H1 (cell line): ENCODE measurements at regions not wholly inside any gene's neighbourhood (a gene's known extent, or its start where the extent isn't known, plus 50 kb on each side); places are given as distances from the start of the nearest gene placed in this dataset.

Experiments used
- CTCF ChIA-PET: fragments of 300-600 bp; sonication (Branson Sonifier 250); formaldehyde crosslinking; loops from one replicate; lab custom pipeline; 2021; ENCODE audit not compliant: partially characterized antibody; lab: Charles Lee
- POLR2A ChIA-PET: fragments of 300-600 bp; sonication (Branson Sonifier 250); formaldehyde crosslinking; loops from one replicate; lab custom pipeline; 2021; ENCODE audit warnings: inconsistent platforms; ENCODE audit not compliant: partially characterized antibody; lab: Charles Lee
- DNase-seq, 2 experiments: peaks; one replicate each; pipeline versions ENCODE4 v3.0.0 to v3.0.0-alpha.2; 2010 to 2022; ENCODE audit warnings: low spot score in 2 of 2, low read depth in 1 of 2, mixed read lengths in 1 of 2
- FAIRE-seq: peaks from 2 replicates; lab custom pipeline; 2011; peaks lifted over from hg19 to GRCh38; lab: Jason Lieb, UNC
- H2AFZ ChIP-seq: 2 replicates; pipeline ENCODE4 v1.8.1; 2012; ENCODE audit warnings: low read length, inconsistent platforms
- H2AK5ac ChIP-seq: 2 replicates; pipeline ENCODE4 v1.6.1; 2013; ENCODE audit warnings: low read depth, low read length
- H2BK120ac ChIP-seq: replicated peaks from 2 replicates; pipeline ENCODE3; 2013; ENCODE audit warnings: low read depth, low read length, inconsistent platforms
- H2BK12ac ChIP-seq: 2 replicates; pipeline ENCODE4 v1.6.1; 2013; ENCODE audit warnings: low read depth, low read length
- H2BK15ac ChIP-seq: 2 replicates; pipeline ENCODE4 v1.6.1; 2013; ENCODE audit warnings: low read length
- H2BK20ac ChIP-seq: 2 replicates; pipeline ENCODE4 v1.6.1; 2013; ENCODE audit warnings: low read length
- H2BK5ac ChIP-seq: 2 replicates; pipeline ENCODE4 v1.6.1; 2013; ENCODE audit warnings: low read depth, low read length
- H3K14ac ChIP-seq: 2 replicates; pipeline ENCODE4 v1.6.1; 2013; ENCODE audit warnings: inconsistent platforms; ENCODE audit not compliant: insufficient read length
- H3K18ac ChIP-seq: 2 replicates; pipeline ENCODE4 v1.6.1; 2013; ENCODE audit warnings: low read length; ENCODE audit errors: extremely low read depth
- H3K23ac ChIP-seq: 2 replicates; pipeline ENCODE4 v1.6.1; 2013; ENCODE audit warnings: inconsistent platforms; ENCODE audit not compliant: insufficient read length
- H3K23me2 ChIP-seq: 2 replicates; pipeline ENCODE4 v1.6.1; 2013; ENCODE audit warnings: low read depth, low read length
- H3K27ac ChIP-seq: 2 replicates; pipeline ENCODE4 v1.6.1; 2011; ENCODE audit warnings: low read depth, low read length, inconsistent platforms
- H3K27me3 ChIP-seq, 4 experiments: replicated peaks in 1 of 4; 1 replicate in 1 of 4; 2 replicates in 3 of 4; pipeline versions ENCODE4 v1.6.1 to v1.8.1; 2011 to 2013; ENCODE audit warnings: low read length in 3 of 4, mild to moderate bottlenecking in 3 of 4, inconsistent platforms in 2 of 4, mixed read lengths in 2 of 4, moderate library complexity in 1 of 4; ENCODE audit not compliant: control insufficient read depth in 3 of 4, insufficient read depth in 3 of 4; ENCODE audit errors: extremely low read depth in 1 of 4
- H3K36me3 ChIP-seq, 4 experiments: 2 replicates each; pipeline versions ENCODE4 v1.6.1 to v1.8.1; 2011 to 2013; ENCODE audit warnings: mild to moderate bottlenecking in 4 of 4, low read length in 3 of 4, moderate library complexity in 2 of 4, control low read depth in 1 of 4, inconsistent platforms in 1 of 4; ENCODE audit not compliant: insufficient read depth in 4 of 4, control insufficient read depth in 2 of 4
- H3K4ac ChIP-seq: replicated peaks from 2 replicates; pipeline ENCODE3; 2013; ENCODE audit warnings: low read length, low read depth, mixed read lengths, inconsistent platforms; ENCODE audit not compliant: insufficient read length
- H3K4me1 ChIP-seq, 4 experiments: replicated peaks in 1 of 4; 1 replicate in 1 of 4; 2 replicates in 3 of 4; pipeline versions ENCODE4 v1.6.1 to v1.8.1; 2011 to 2013; ENCODE audit warnings: low read length in 3 of 4, inconsistent platforms in 2 of 4, mixed read lengths in 1 of 4; ENCODE audit not compliant: insufficient read depth in 4 of 4, control insufficient read depth in 3 of 4
- H3K4me2 ChIP-seq, 2 experiments: 2 replicates each; pipeline versions ENCODE4 v1.6.1 to v1.8.1; 2011 to 2013; ENCODE audit warnings: low read depth in 2 of 2, low read length in 2 of 2, control low read depth in 1 of 2, inconsistent platforms in 1 of 2, mild to moderate bottlenecking in 1 of 2; ENCODE audit not compliant: insufficient read depth in 1 of 2
- H3K4me3 ChIP-seq, 4 experiments: fragments of 200-600, 300-600 bp in 1 of 4; sonication (generic), shearing (Covaris generic), sonication (Bioruptor Twin) in 1 of 4; 2 replicates each; pipeline versions ENCODE4 v1.5.1 to v1.8.1; 2011 to 2016; ENCODE audit warnings: low read length in 4 of 4, low read depth in 3 of 4, control low read depth in 2 of 4, inconsistent platforms in 2 of 4, mild to moderate bottlenecking in 2 of 4, mixed read lengths in 1 of 4, moderate library complexity in 1 of 4; ENCODE audit not compliant: insufficient read depth in 2 of 4; ENCODE audit errors: extremely low read depth in 1 of 4
- H3K56ac ChIP-seq: replicated peaks from 2 replicates; pipeline ENCODE3; 2013; ENCODE audit warnings: low read depth, mild to moderate bottlenecking, mixed read lengths, low read length, inconsistent platforms; ENCODE audit not compliant: insufficient read length
- H3K79me1 ChIP-seq: 2 replicates; pipeline ENCODE4 v1.6.1; 2013; ENCODE audit warnings: low read depth, low read length, control low read depth
- H3K79me2 ChIP-seq, 2 experiments: 2 replicates each; pipeline versions ENCODE4 v1.6.1 to v1.8.1; 2012 to 2013; ENCODE audit warnings: low read length in 2 of 2, mild to moderate bottlenecking in 2 of 2, inconsistent platforms in 1 of 2; ENCODE audit not compliant: insufficient read depth in 2 of 2, control insufficient read depth in 1 of 2
- H3K9ac ChIP-seq, 4 experiments: replicated peaks in 1 of 4; 1 replicate in 1 of 4; 2 replicates in 3 of 4; pipeline versions ENCODE4 v1.6.1 to v1.8.1; 2011 to 2013; ENCODE audit warnings: low read depth in 3 of 4, low read length in 3 of 4, control low read depth in 2 of 4, mild to moderate bottlenecking in 2 of 4, moderate library complexity in 2 of 4, inconsistent platforms in 1 of 4; ENCODE audit errors: extremely low read depth in 1 of 4
- H3K9me3 ChIP-seq, 2 experiments: 2 replicates each; pipeline versions ENCODE4 v1.6.1 to v1.8.1; 2012 to 2013; ENCODE audit warnings: mild to moderate bottlenecking in 2 of 2, moderate library complexity in 2 of 2, control low read depth in 1 of 2, inconsistent platforms in 1 of 2, low read depth in 1 of 2, low read length in 1 of 2, mixed read lengths in 1 of 2; ENCODE audit not compliant: insufficient read depth in 2 of 2
- H4K20me1 ChIP-seq, 2 experiments: replicated peaks in 1 of 2; 2 replicates each; pipeline versions ENCODE3 to v1.8.1; 2011 to 2013; ENCODE audit warnings: inconsistent platforms in 2 of 2, low read length in 2 of 2, mild to moderate bottlenecking in 1 of 2; ENCODE audit not compliant: insufficient read depth in 2 of 2, control insufficient read depth in 1 of 2
- H4K5ac ChIP-seq: 2 replicates; pipeline ENCODE4 v1.6.1; 2013; ENCODE audit warnings: low read length, low read depth, mixed read lengths, inconsistent platforms; ENCODE audit not compliant: insufficient read length
- H4K8ac ChIP-seq: 2 replicates; pipeline ENCODE4 v1.8.0; 2013; ENCODE audit warnings: mild to moderate bottlenecking, moderate library complexity, low read length, inconsistent platforms; ENCODE audit not compliant: insufficient read depth; ENCODE audit errors: extremely low read depth
- H4K91ac ChIP-seq: replicated peaks from 2 replicates; pipeline ENCODE3; 2013; ENCODE audit warnings: low read length, mixed read lengths, inconsistent platforms; ENCODE audit not compliant: insufficient read length
- BCL11A ChIP-seq, 2 experiments: IDR thresholded peaks; one replicate each; pipeline ENCODE4 v1.6.1; 2011; ENCODE audit warnings: low read depth in 2 of 2, low read length in 2 of 2, mild to moderate bottlenecking in 2 of 2
- BRCA1 ChIP-seq: IDR thresholded peaks from 2 replicates; pipeline ENCODE4 v1.6.1; 2012; ENCODE audit warnings: low read depth, low read length, improper control_type of control experiment
- CHD1 ChIP-seq: IDR thresholded peaks from 2 replicates; pipeline ENCODE4 v1.6.1; 2012; ENCODE audit warnings: low read depth, low read length, improper control_type of control experiment
- EZH2 ChIP-seq: fragments of 200-600 bp; sonication (generic); IDR thresholded peaks from 2 replicates; pipeline ENCODE4 v1.7.1; 2012; ENCODE audit warnings: low read depth, mild to moderate bottlenecking, moderate library complexity, low read length, inconsistent platforms; ENCODE audit not compliant: severe bottlenecking
- POLR2A ChIP-seq, 2 experiments: IDR thresholded peaks; 1 replicate in 1 of 2; 2 replicates in 1 of 2; pipeline ENCODE4 v1.6.1; 2011; ENCODE audit warnings: low read depth in 2 of 2, low read length in 2 of 2, mild to moderate bottlenecking in 2 of 2; ENCODE audit errors: control extremely low read depth in 1 of 2
- SIN3A ChIP-seq, 2 experiments: IDR thresholded peaks in 1 of 2; conservative IDR thresholded peaks in 1 of 2; 2 replicates each; pipeline ENCODE4 v1.6.1; 2011 to 2012; ENCODE audit warnings: low read length in 2 of 2, improper control_type of control experiment in 1 of 2, low read depth in 1 of 2, mild to moderate bottlenecking in 1 of 2
- SP1 ChIP-seq: IDR thresholded peaks from 2 replicates; pipeline ENCODE4 v1.6.1; 2011; ENCODE audit warnings: low read depth, low read length
- TAF1 ChIP-seq: IDR thresholded peaks from 2 replicates; pipeline ENCODE4 v1.6.1; 2011; ENCODE audit warnings: mild to moderate bottlenecking, low read depth, low read length
- WGBS, 2 experiments: shearing (Covaris generic) in 1 of 2; methylation state at CpG; one replicate each; pipeline versions ENCODE4 v1.1.6 to v1.1.7; 2013 to 2015; ENCODE audit warnings: low lambda C conversion rate in 2 of 2, mixed read lengths in 2 of 2, inconsistent platforms in 1 of 2, low coverage in 1 of 2, missing lambda C conversion rate in 1 of 2; ENCODE audit not compliant: insufficient replicate concordance in 2 of 2, insufficient coverage in 1 of 2, insufficient read length in 1 of 2; ENCODE audit errors: extremely low coverage in 1 of 2, missing lambda C conversion rate in 1 of 2; 5-methylcytosine and 5-hydroxymethylcytosine counted together
- TF ChIP-seq, protein P1 (sequence below), 3 experiments: IDR thresholded peaks; 1 replicate in 2 of 3; 2 replicates in 1 of 3; pipeline versions ENCODE4 v1.5.1 to v1.6.1; 2011; ENCODE audit warnings: low read length in 3 of 3, mild to moderate bottlenecking in 3 of 3, inconsistent platforms in 2 of 3, low read depth in 1 of 3, moderate library complexity in 1 of 3; ENCODE audit not compliant: insufficient read depth in 1 of 3; ENCODE audit errors: control extremely low read depth in 1 of 3
- TF ChIP-seq, protein P2 (sequence below): IDR thresholded peaks from 2 replicates; pipeline ENCODE4 v1.6.1; 2011; ENCODE audit warnings: low read depth, mild to moderate bottlenecking, low read length; ENCODE audit not compliant: insufficient read depth

DNA sequence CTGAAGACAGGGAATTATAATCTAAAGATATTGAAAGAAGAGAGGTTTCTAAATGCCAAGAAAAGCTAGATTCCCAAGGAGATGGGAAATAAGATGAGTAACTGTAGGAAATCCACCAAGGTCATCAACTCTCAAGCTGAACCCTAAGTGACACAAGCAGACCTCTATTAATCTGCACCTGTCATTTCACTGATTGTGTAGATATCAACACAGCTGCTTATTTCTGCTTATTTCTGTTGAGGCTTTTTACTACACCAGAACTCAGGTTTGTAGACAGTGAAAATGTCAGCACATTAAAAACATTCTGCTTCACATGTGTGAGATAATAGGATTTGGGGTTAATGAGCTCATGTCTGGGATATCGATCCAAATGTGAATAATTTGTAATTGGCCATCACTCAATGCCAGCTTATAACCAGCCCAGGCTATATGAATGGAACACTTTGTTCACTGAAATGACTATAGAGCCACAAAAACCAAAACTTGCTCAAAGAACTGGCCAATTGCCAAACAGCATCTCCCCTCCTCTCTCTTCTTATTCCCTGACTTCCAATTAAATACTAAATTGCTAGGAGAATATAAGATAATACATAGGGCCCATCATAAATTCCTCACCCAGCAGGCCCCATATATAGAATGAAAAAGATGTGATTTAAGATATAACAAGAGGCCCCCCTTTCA is 188.7 kb upstream of the ARID2 start:
- WGBS, 2 experiments: 93% methylated on average over 1 of the region's 1 CpG; no CpG with 5 or more reads in 1 of the 2 experiments
- POLR2A ChIA-PET: interaction anchor here (0.9 kb wide), 1 partner anchor 186 kb away, joined by 5 read pairs; no protein-coding TSS in a partner anchor
- TF ChIP-seq BCL11A (IDR thresholded peaks at IDR 0.05; ENCODE audit: low read depth in 2 of 2, low read length in 2 of 2): no peak
- no peak for TF ChIP-seq EZH2
- TF ChIP-seq SP1: no peak
- no peak for TF ChIP-seq POLR2A (IDR thresholded peaks at IDR 0.05; ENCODE audit: control extremely low read depth in 1 of 2, low read depth in 2 of 2, low read length in 2 of 2)
- no peak for TF ChIP-seq CHD1
- TF ChIP-seq BRCA1: no peak
- no peak for TF ChIP-seq SIN3A (conservative IDR thresholded peaks at IDR 0.05 in 1 of 2, IDR thresholded peaks at IDR 0.05 in 1 of 2; ENCODE audit: low read depth in 1 of 2, low read length in 2 of 2)
- TF ChIP-seq, protein P1, sequence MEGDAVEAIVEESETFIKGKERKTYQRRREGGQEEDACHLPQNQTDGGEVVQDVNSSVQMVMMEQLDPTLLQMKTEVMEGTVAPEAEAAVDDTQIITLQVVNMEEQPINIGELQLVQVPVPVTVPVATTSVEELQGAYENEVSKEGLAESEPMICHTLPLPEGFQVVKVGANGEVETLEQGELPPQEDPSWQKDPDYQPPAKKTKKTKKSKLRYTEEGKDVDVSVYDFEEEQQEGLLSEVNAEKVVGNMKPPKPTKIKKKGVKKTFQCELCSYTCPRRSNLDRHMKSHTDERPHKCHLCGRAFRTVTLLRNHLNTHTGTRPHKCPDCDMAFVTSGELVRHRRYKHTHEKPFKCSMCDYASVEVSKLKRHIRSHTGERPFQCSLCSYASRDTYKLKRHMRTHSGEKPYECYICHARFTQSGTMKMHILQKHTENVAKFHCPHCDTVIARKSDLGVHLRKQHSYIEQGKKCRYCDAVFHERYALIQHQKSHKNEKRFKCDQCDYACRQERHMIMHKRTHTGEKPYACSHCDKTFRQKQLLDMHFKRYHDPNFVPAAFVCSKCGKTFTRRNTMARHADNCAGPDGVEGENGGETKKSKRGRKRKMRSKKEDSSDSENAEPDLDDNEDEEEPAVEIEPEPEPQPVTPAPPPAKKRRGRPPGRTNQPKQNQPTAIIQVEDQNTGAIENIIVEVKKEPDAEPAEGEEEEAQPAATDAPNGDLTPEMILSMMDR (IDR thresholded peaks at IDR 0.05; ENCODE audit: control extremely low read depth in 1 of 3, insufficient read depth in 1 of 3, low read depth in 1 of 3, low read length in 3 of 3): no peak
- TF ChIP-seq, protein P2, sequence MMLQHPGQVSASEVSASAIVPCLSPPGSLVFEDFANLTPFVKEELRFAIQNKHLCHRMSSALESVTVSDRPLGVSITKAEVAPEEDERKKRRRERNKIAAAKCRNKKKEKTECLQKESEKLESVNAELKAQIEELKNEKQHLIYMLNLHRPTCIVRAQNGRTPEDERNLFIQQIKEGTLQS: no peak
- no peak for TF ChIP-seq TAF1

More for the DNA sequence above, 188.7 kb upstream of the ARID2 start:
- Histone ChIP-seq H3K23ac (no peak overlapping the region), H3K9ac (peak overlapping the region in 1 of 4 experiments; percentile 34; a peak in 1 of 7 replicates), H3K4me3 (no peak overlapping the region), H3K18ac (no peak overlapping the region), H3K4me2 (no peak overlapping the region), H3K9me3 (no peaks in the 10 kb centered on the region), H3K56ac (no peak overlapping the region), H3K14ac (no peak overlapping the region), H4K5ac (no peak overlapping the region), H2BK5ac (no peak overlapping the region), H2BK15ac (no peak overlapping the region), H3K23me2 (peaks cover under 1% of the 10 kb centered on the region; the same call in 1 of the 2 replicates), H3K4ac (no peak overlapping the region), H3K36me3 (no peaks in the 10 kb centered on the region), H2BK20ac (no peak overlapping the region), H3K79me1 (no peaks in the 10 kb centered on the region), H3K27ac (no peak overlapping the region), H4K8ac (no peak overlapping the region), H2BK12ac (no peak overlapping the region), H3K79me2 (no peaks in the 10 kb centered on the region), H3K4me1 (no peaks in the 10 kb centered on the region), H3K27me3 (no peaks in the 10 kb centered on the region), H4K20me1 (no peaks in the 10 kb centered on the region), H2BK120ac (no peak overlapping the region), H2AFZ (no peak overlapping the region), H4K91ac (no peak overlapping the region), H2AK5ac (no peak overlapping the region)
- CTCF ChIA-PET: interaction anchor here (0.7 to 1.7 kb wide), 5 partner anchors 8 to 370 kb away, joined by 3 to 6 read pairs (median 3); no protein-coding TSS in a partner anchor
- no peak for DNase-seq
- no peak for FAIRE-seq
